GDM1 (cell line): ENCODE measurements at regions not wholly inside any gene's neighbourhood (a gene's known extent, or its start where the extent isn't known, plus 50 kb on each side); places are given as distances from the start of the nearest gene placed in this dataset.
"Not testable (repeated sequence)": the region's sequence is repeated elsewhere in the genome, so short reads cannot be mapped to it uniquely, and the experiment has no call there.

ENCODE experiments used
- DNase-seq: peaks from one replicate; lab custom pipeline; 2025; lab: John Stamatoyannopoulos, UW

GRCh38 chr10:109809954-109810353 lies 113.4 kb downstream of the XPNPEP1 start:
- not testable (repeated sequence) for DNase-seq

- DNase-seq: not testable (repeated sequence)
Measured at GRCh38 chr10:109801191-109801590, 122.1 kb downstream of the XPNPEP1 start.

GRCh38 chr10:109790647-109791046 lies 132.7 kb downstream of the XPNPEP1 start:
- DNase-seq: no peak

- DNase-seq: no peak
Measured at GRCh38 chr10:109784236-109784635, 139.1 kb downstream of the XPNPEP1 start.

GRCh38 chr10:109783286-109783685 lies 140.0 kb downstream of the XPNPEP1 start:
- DNase-seq: no peak

- DNase-seq: no peak
Measured at GRCh38 chr10:109780997-109781396, 142.3 kb downstream of the XPNPEP1 start.

GRCh38 chr10:109778993-109779392 lies 144.3 kb downstream of the XPNPEP1 start:
- DNase-seq: no peak

GRCh38 chr10:109774121-109774440 lies 149.2 kb downstream of the XPNPEP1 start:
- no peak for DNase-seq

GRCh38 chr10:109773288-109774120 lies 149.8 kb downstream of the XPNPEP1 start:
- no peak for DNase-seq

GRCh38 chr10:109770663-109771062 lies 152.6 kb downstream of the XPNPEP1 start:
- no peak for DNase-seq

- no peak for DNase-seq
Measured at GRCh38 chr10:109769966-109770365, 153.3 kb downstream of the XPNPEP1 start.

- DNase-seq: no peak
Measured at GRCh38 chr10:109765838-109766237, 157.5 kb downstream of the XPNPEP1 start.

GRCh38 chr10:109762555-109762954 lies 160.8 kb downstream of the XPNPEP1 start:
- no peak for DNase-seq

GRCh38 chr10:109757670-109758069 lies 165.6 kb downstream of the XPNPEP1 start:
- DNase-seq: not testable (repeated sequence)

GRCh38 chr10:109746861-109747260 lies 176.4 kb downstream of the XPNPEP1 start:
- DNase-seq: no peak

- DNase-seq: no peak
Measured at GRCh38 chr10:109744020-109744419, 179.3 kb downstream of the XPNPEP1 start.

- no peak for DNase-seq
Measured at GRCh38 chr10:109743574-109743973, 179.7 kb downstream of the XPNPEP1 start.

GRCh38 chr10:109743146-109743545 lies 180.2 kb downstream of the XPNPEP1 start:
- DNase-seq: no peak

GRCh38 chr10:109741712-109742111 lies 181.6 kb downstream of the XPNPEP1 start:
- no peak for DNase-seq

GRCh38 chr10:109740436-109740835 lies 182.9 kb downstream of the XPNPEP1 start:
- no peak for DNase-seq

GRCh38 chr10:109737626-109738025 lies 185.7 kb downstream of the XPNPEP1 start:
- no peak for DNase-seq

GRCh38 chr10:109737009-109737408 lies 186.3 kb downstream of the XPNPEP1 start:
- DNase-seq: no peak

- DNase-seq: no peak
Measured at GRCh38 chr10:109735776-109736175, 187.5 kb downstream of the XPNPEP1 start.
